ENCODE measurements at regions not wholly inside any gene's neighbourhood (a gene's known extent, or its start where the extent isn't known, plus 50 kb on each side); places are given as distances from the start of the nearest gene placed in this dataset.

DNA sequence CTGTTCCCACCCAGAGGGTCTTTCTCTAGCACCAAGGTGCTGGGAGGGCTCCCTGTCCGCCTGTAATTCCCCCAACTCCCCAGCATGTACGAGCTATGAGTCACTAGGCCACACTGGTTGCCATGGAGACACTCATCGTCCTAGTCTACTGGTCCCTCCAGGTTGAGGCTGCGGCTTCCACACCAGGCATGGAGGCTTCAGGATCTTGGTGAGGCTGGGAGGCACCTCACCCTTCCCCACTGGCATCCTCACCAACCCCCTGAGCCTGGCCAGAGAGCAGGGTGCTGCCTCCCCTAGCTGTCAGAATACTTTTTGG, 75.6 kb upstream of the KAZN start:
- no peak for DNase-seq (ENCODE audit: low read depth in 2 of 2)

DNA sequence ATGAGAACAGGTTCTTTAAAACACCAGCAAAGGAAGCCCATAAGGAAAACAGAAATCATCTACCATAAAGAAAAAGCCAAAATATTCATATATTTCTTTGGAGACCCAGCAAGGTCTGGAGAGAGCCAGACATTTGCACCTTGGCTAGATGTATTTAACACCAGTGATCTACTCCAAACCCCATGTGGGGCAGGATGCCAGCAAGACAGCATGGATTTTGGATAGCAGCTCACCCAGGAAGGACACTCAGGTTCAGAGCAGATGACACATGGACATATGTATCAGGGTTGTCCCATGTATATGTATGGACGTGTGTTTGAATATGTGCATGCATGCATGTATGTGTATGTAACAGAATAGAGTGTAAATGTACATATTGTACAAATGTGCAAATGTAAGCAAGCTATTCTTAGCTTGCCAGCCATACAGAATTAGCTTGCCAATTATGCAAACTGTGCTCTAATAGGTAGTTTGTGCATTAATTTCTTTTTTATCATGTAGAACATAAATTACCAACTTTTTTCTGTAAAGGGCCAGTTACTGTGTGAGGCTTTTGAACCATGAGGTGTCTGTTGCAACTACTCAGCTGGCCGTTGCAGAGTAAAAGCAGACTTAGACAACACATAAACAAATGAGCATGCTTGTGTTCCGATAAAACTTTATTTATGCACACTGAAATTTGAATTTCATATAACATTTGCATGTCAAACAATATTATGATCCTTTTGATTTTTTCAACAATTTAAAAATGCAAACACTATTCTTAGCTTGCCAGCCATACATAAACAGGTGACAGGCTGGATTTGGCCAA, 73.5 kb upstream of the KAZN start:
- DNase-seq (ENCODE audit: low read depth in 2 of 2): no peak

DNA sequence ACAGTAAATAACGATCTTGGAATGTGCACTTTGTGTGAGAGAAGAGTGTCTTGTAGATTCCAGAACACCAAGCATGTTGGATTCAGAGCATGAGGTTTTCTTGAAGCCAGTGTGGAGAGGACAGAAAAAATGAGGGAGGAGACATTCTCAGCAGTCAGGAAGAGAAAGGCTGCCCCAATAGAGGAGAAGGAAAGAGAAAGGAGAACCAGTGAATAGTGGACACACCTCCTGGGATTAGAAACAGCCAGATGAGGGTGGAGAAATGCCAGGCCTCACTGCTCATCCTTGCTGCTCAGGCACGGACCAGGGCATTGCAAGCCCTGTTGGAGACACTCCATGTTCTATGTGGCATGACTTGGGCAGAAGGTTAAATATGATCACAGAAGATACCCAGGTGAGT, 69.0 kb upstream of the KAZN start:
- DNase-seq (ENCODE audit: low read depth in 2 of 2): no peak

DNA sequence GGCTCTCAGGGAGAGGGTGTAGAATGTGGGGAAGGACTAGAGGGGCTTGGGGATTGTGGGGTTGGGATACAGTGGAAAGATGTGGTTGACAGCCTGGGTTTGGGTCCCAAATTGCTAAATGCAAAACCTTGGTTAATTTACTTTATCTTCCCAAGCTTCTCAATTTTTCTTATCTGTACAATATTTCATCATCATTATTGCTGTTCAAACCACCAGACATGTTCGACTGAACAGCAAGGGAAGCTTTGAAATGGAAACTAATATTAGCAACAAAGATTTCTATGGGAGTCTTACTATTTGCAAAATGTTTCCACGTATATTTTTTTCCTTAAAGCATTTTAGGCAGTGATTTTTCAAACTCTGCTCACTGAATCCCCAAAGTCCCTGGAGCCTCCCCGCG, 67.0 kb upstream of the KAZN start:
- no peak for DNase-seq (ENCODE audit: low read depth in 2 of 2)

DNA sequence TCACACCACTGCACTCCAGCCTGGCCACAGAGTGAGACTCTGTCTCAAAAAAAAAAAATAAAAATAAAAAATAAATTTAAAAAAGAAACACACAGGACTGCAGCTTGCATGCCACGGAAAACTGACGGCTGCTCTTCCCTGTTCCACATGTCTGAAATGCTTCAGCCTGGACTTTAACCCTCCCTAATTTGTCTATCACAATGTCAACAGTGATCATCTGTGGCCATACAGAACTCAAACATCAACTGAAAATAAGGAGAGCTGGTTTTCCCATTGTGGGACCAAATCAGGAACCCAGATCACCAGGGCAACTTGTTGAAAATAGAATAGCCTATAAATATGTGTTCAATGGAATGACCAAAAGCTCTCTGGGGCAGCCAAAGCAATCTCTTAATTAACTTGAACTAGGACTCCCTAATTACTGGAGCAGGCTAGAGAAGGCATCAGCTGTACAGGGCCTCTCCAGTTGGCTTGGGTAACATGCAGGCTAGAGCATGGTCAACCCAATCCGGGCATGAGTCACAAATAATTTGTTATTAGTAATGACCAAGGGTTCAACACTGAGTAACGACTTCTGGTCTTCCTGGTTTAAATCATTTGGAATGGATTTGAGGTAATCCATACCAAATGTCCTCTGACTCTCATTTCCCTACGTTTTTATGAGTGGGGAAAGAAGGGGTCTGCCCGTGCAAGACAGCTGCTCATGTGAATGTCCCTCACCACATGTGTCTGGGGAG, 62.7 kb upstream of the KAZN start:
- DNase-seq (ENCODE audit: low read depth in 2 of 2): no peak

DNA sequence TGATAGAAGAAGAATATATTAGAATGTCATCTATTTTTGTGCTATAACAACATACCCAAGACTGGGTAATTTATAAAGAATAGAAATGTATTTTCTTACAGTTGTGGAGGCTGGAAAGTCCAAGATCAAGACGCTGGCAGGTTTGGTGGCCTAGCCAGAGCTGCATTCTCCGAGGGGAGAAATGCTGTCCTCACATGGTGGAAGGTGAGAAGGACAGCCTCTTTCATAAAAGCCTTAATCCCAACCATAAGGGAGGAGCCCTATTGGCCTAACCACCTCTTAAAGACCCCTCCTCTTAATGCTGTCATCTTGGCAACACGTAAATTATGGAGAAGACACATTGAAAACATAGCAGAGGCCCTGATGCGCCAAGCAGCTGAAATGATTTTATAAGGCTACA, 60.1 kb upstream of the KAZN start:
- DNase-seq (ENCODE audit: low read depth in 2 of 2): no peak

DNA sequence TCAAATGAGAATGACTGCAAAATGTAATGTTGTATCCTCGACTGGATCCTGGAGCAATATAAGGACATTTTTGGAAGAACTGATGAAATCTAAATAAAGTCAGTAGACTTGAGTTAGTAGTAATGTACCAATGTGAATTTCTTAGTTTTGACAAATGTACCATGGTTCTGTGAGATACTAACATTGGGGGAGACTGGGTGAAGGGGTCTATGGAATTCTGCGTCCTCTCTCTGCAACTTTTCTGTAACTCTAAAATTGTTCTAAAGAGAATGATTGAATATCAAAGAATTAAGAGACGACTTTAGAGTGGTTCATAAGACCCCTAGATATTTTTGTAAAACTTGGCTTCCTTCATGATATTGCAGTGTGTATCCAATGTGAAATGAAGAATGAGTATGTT, 59.2 kb upstream of the KAZN start:
- DNase-seq (ENCODE audit: low read depth in 2 of 2): no peak

DNA sequence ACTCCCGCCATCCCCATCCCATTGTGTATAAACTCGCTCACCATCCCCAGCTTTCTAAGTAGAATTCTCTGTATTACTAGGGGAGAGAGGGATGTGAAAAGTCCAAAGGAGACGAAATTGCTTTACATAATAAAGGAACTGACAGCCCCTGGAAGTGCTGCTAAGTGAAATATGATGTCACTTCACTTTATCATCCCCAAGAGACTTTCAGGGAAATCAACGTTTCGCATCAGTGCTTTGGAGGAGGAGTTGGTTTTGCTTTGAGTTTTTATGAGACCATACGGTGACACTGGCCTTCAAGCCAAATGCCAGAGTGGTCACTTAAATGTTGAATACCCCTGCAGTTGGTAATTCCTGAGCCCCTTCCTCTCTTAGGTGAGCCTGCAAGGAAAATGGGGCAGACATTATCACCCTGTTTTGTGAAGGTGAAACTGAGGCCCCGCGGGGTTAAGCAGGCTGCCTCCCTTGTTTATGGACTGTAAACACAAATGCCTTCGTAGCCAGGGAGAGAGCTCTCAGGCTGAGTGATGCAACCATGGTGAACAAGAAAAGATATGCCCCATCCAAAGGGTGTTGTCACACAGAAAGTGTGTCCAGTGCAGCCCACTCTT, 58.4 kb upstream of the KAZN start:
- no peak for DNase-seq (ENCODE audit: low read depth in 2 of 2)

DNA sequence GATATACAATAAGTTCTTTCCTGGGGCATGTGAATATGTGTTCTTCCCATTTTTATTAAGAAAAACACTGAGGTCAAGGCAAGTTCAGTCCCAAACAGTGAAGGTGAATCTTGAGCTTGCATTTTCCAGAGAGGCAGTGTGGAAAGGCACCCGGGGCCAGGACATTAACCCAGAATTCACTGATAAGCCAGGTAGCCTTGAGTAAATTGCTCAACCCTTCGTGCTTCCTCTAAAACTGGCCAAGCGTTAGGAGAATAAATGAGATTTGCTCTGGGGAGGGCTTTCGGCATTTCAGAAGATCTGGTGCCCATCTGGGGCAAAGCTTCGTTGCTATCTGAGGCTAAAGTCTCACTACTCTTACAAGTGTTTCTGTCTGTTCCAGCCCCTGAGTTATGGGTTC, 57.1 kb upstream of the KAZN start:
- DNase-seq (ENCODE audit: low read depth in 2 of 2): no peak

DNA sequence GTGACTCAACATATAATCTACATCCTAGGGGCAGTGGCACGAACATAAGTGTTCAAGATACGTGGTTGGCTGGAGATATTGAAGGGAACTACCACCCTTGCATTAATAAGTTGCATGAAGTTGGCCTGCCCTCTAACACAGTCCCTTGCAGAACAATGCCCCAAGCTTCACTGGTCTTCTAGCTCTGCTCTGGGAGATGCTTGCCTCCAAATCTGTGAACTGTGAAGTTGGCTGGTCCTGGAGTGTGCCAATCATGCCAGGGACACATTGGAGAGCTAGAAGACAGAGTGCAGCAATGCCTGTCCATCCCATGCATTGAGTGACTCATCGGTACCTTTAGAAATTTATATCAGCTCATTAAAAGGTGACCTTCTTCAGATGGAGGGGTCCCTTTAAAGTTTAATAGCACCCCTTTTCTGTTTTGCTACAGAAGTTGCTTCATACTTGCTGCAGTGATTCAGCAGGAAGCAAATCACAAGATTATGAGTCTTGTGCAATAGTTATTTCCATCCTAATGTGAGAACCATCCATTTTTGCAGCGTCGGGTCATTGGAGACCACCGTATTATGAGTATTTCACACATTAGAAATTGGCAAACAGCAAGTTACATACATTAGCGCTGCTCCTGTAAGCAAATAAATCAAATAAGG, 55.2 kb upstream of the KAZN start:
- DNase-seq (ENCODE audit: low read depth in 2 of 2): no peak

DNA sequence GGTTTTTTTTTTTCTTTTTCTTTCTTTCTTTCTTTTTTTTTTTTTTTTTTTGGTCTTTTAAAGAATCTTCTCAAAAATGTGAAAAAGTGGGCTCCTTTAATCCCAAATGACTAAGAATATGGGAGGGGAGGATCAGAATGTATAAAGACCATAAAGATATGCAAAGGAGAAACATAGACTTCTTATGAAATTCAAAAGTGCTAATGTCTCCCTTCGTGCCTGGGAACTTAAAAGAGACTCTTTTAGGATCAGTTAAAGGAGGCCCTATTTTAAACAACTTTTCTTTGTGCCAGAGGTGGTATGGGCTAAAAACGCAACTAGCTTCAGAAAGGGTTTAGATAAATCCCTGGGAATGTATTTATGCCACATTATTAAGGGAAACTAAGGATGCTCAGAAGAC, 54.2 kb upstream of the KAZN start:
- no peak for DNase-seq (ENCODE audit: low read depth in 2 of 2)

DNA sequence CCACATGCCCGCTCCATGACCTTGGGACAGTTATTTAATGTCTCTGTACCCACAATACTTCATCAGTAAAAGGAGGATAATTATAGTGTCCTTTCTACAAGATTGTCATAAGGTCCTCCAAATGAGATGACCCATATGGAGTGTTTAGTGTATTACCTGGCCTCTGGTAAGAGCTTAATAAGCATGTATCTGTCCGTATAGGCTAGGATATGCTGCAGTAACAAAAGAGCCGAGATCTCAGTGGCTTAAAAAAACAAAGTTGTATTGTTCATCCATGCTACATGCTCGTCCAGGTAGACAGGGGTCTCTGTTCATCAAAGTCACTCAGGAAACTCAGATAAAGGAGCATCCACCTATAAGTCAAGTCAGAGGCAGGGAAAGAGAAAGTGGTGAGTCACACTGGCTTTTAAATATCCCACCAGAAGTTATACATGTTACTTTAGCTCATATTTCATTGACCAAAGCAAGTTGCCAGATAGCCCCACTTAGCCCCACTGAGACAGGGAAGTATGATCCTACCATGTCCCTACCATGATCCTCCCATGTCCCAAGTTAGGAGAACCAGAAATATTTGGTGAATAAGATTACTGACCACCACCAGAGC, 53.0 kb upstream of the KAZN start:
- no peak for DNase-seq (ENCODE audit: low read depth in 2 of 2)

DNA sequence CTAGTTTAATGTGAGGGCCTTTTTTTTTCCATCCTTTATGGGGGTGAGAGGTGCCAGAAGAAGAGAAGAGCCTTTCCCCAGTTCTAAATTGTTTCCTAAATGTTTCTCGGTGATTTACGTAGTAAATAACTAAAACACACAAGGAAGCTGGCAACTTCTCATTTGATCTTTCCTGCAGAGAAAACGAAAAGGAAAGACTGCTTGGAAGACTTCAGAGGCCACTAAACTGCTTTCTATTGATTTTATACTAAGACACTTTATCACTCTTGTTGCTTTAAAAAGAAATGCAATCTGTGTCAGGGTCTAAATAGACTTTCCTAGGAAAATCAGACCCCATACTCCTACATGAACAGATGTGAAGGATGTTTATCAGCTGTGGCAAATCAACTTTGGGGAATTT, 52.1 kb upstream of the KAZN start:
- DNase-seq (ENCODE audit: low read depth in 2 of 2): no peak
